T1000 (cell line): ENCODE measurements at regions not wholly inside any gene's neighbourhood (a gene's known extent, or its start where the extent isn't known, plus 50 kb on each side); places are given as distances from the start of the nearest gene placed in this dataset.
"Not testable (repeated sequence)": the region's sequence is repeated elsewhere in the genome, so short reads cannot be mapped to it uniquely, and the experiment has no call there.

ENCODE experiments used
- DNase-seq: peaks from one replicate; lab custom pipeline; 2025; ENCODE audit warnings: mixed read lengths; lab: John Stamatoyannopoulos, UW

DNA sequence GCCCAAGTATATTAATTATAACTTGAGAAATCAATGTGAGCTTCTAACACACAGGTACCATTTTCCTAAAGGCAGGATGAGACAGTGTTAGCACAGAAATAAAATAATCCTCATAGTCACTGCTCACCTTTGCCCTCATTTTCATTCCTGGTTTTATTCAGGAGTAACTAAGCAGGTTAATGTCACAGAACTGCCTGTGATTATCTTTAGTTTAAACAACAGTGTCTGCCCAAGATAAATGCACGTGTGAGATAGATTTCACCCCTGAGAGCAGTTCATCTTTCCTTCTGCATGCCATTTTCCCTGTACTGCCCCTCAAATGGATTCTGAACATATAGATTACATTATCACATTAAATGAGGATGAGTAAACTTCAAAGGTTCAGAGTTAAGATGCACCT, 250.7 kb downstream of the RMST start:
- DNase-seq: no peak

DNA sequence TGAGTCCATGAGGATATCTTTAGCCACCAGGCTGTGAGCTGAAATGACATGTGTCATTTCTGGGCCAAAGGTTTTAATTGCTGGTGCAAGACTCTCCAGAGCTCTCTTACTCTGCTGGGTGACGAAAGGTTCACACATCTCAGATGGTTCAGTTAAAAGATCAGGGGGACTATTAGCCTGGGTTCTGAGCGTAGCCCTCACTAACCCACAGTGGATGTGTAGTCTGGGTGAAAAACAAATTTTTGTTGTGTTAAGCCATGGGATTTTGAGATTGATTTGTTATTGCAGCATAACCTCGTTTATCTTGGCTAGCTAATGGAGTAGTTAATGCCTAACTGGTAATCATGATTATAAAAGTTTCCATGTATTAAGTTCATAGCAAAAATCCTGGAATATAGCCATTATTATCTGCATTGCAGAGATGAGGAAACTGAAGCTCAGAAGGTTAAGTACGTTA, 251.5 kb downstream of the RMST start:
- DNase-seq: no peak

DNA sequence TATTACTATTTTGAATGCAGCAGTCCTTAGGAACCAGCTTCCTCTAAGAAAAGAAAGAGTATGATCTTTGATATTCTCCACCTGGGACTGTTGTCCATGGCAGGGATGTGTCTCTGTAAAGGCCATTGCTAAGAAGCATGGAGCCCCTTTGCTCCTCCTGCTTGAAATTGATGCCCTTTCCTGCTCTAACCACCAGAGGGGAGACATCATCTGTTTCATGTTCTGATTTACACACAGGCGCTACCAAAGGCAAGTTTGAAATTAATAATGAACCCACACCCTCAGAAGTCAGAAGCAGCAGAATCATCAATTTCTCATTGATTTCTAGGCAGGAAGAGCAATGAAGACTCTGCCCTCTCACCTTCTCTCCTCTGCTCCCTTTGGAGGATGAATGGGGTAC, 253.8 kb downstream of the RMST start:
- no peak for DNase-seq

DNA sequence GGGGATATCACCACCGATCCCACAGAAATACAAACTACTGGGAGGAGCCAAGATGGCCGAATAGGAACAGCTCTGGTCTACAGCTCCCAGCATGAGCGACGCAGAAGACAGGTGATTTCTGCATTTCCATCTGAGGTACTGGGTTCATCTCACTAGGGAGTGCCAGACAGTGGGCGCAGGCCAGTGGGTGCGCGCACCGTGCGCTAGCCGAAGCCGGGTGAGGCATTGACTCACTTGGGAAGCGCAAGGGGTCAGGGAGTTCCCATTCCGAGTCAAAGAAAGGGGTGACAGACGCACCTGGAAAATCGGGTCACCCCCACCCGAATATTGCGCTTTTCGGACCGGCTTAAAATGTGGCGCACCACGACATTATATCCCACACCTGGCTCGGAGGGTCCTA, 261.2 kb downstream of the RMST start:
- not testable (repeated sequence) for DNase-seq

DNA sequence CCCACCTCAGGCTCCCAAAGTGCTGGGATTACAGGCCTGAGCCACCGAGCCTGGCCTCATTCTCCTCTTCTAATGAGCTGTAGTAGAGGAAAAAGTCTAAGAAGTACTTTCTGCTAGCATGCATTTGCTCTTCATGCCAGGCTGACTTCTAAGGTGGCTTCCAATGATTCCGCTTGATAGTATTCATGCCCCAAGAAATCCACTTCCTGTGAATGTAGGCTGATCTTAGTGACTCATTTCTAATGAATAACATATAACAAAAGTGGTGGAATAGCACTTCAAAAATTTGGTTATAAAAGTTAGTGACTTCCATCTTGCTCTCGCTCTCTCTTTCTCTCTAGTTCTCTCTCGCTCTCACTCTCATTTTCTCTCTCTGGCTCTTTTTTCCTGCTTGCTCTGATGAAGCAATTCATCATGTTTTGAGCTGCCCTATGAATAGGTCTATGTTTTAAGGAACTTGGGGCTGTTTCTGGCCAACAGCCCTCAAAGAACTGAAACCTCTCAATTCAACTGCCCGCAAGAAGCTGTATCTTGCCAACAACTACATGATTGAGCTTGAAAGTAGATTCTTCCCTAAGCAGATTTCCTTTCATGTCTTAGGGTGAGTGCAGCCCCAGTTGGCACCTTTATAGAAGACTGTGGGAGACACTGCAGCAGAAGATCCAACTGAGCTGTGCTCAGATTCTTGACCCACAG, 282.9 kb downstream of the RMST start:
- DNase-seq: no peak

DNA sequence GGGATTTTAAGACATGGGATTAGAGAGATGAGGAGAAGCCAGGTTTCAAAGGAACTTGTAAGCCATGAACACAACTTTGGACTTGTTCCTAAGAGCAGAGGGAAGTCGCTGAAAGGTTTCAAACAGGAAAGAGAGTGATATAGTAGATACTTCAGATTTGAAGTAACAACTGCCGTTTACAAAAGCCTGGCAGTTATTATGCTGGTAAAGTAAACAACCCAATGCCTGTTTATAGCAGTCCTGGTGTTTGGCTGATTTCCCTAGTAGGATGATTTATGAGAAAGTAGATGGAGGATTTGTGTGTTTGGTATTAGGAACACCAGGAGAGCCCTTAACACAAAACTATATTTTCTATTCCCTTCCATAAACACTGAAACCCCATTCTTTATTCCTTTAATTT, 285.7 kb downstream of the RMST start:
- DNase-seq: no peak

DNA sequence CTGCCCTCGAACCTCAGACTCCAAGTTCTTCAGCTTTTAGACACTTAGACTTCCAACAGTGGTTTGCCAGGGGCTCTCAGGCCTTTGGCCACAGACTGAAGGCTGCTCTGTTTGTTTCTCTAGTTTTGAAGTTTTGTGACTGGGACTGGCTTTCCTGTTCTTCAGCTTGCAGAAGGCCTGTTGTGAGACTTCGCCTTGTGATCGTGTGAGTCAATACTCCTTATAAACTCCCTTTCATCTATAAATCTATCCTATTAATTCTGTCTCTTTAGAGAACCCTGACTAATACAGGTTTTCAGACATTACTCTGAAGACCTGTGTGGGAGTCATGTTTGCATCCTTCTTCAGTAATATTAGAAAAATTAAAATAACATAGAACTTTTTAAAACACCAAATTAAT, 289.1 kb downstream of the RMST start:
- DNase-seq: no peak

DNA sequence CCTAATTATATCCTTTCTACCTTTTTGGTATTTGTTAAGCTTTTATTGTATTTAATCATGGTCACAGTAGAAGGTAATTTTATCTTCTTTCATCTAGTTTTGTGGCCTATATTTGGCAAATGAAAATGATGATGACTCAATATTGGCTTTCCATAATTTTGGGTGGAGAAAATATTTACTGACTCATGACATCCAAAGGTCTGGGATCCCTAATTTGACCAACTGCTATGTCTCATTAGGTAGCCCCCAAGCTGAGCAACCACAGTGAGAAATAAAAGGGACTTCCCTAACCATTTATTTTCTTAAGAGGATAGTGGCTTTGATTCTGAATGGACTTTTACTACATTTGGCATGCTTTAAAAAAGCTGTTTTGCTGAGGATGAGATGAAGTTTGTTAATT, 289.5 kb downstream of the RMST start:
- DNase-seq: no peak

DNA sequence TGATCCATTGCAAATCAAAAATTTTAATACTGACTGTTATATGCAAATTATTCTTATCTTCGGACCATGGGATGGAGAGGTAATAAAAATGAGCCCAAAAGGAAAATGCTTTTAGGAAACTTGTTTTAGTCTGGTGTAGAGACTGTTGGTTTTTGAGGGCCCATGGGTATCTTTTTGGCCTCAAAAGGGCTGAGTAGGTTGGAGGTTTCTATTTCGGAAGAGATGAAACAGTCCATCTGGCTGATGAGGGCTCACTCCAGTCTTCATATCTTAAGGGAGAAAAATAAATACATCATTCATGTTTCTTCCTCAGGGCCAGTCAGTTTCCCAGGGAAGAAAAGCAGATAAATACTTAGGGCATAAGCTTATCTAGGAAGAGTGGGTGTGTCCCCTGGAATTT, 290.7 kb downstream of the RMST start:
- DNase-seq: no peak

DNA sequence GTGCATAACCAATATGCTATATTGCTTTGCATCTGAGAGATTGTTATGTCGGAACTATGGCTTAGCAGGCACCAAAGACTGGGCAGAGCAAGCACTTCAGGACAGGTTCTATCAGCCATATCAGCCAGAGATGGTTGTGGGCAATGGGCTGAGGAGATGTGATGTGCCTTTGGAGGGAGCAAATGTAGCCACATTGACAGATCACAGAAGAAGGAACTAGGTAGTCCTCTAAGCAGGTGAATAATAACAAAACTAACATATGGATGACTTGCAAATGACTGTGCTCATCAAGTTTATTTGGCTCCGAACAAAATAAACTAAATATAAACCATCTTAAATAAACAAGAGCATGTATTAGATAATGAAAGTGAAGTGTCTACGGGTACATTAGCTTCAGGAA, 291.7 kb downstream of the RMST start:
- DNase-seq: no peak

DNA sequence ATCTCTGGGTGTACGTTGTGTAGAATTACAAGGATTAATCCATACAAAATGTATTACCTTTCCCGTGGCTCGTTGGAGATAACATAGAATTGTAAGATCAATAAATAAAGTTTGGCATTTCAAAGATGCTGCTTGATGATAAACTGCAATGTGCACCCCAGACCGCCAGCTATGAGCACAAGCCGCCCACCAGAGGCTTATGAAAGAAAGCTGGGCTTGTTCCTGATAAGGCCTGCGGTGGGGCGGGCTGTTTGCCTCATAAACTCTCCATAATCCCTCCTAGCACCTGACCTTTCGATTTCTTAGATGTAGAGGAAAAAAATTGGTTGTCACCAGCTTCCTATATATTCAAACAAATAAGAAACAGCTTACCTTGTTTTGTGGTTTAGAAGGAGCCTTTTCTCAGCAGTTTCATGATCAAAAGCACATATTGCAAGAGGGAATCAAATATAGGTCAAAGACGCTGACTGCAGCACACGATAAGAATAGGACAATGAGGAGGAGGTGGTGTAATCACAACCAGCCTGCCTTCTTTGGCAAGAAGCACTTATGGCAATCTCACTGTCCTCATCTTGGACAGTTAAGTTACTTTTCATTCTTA, 293.6 kb downstream of the RMST start:
- no peak for DNase-seq

DNA sequence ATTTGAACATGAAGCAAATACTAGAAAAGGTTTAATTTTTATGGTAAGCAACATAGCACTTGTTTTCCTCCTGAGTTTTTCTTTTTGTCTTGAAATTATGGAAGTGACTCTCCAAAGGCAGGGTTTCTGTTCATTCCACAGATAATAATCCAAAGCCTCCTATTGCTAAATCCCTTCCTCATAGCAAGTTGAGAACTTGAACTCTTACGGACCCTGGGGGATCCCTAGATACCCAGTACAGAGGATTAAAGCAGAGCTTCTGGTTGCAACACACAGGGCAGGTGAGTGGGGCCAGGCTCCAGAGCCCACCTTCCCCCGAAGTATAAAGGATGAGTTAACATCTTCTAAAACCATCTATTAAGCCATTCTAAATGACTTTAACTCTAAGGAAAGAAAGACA, 294.1 kb downstream of the RMST start:
- DNase-seq: no peak

DNA sequence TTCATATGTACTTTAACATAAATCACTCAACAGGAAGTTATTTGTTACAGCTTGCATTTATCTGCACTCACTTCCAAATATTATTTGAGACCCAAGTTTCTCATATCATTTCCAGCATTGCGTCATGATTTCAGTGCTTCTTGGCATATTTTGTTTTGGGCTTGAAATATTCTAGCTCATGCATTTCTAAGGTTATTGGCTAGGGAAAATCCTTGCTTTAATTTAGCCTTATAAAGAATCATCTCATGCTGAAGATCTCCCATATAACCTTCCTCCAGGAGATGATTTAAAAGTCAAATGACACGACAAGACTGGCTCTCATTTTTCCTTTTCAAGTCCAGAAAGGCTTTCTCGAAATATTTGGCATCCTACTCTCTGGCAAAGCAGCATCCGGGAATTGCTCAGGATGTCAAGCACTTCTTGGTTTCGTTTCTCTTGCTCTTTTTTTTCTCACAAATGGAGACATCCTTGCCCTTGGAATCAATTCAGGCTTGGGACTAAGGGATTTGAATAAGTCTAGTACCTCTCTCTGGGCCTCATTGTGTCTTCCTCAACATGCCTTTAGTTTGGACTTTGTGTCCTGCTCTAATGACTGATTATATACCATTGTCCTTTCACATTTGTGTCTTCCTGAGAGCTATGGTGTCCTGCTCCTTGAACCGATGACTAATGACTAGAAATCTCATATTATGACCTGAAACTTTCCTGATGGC, 295.0 kb downstream of the RMST start:
- DNase-seq: no peak

DNA sequence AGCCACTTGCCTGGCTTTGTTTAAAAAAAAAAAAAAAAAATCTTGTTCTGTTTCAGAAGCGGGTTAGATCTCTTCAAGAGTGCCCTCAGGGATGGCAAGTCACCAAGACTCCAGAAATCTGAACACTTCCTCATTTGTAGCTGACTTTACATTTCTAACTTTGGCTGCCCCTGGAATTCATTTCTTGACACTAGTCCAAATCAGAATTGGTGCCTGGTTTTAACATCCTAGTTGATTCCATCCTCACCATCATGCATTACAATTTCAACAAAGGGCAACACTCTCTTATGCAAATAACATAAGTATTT, 295.5 kb downstream of the RMST start:
- no peak for DNase-seq

DNA sequence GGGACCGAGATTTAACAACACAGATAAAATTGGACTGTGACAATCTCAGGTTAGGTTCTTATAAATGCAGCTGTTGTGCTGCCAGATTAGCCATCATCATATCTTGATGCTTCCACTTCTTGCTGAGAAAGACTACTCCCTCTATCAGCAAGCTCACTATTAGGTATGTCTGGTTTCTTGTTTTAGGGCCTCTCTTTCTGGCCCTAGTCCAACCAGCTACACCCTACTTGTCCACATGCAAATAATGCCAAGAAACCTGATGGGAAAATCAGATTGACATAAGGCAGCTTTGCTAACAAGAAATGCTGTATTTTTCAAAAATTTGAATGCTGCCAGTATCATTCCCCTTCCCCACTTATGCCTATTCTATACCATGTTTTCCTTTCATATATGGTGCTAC, 296.0 kb downstream of the RMST start:
- no peak for DNase-seq

DNA sequence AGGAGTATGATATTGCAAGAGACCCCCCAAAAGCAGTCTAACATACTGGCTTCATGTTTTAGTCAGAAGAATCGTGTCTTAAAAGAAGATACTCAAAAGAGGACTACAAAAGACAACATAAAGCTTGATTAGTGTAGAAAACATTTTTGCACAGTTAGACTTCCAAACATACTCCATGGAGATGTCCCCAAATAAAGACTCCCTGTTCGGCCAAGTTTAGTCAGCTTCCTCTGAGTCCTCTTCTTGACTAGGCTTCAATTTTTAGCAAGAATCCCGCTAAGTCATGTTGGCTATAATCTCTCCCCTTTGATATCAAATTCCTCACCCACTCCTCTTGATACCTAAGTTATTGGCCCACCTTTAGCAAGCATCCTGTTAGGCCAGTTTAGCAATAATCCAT, 298.0 kb downstream of the RMST start:
- DNase-seq: no peak

DNA sequence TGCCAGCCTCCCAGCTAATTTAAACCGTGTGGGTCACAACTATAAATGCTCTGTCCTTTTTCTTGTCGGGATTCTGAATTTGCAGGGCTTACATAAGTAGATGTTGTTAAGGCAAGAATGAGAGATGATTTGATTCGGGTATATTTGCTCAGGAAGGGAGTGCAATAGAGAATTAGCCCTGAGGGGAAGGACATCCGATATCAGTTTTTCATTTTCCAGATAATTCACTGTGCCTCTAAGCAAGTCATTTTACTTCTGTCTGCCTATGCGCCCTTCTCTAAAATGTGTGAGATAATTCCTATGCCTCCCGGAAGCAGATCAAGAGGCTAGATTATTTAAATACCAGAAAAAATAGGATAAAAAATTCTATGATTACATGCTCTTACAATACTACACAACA, 300.5 kb downstream of the RMST start:
- DNase-seq: no peak

DNA sequence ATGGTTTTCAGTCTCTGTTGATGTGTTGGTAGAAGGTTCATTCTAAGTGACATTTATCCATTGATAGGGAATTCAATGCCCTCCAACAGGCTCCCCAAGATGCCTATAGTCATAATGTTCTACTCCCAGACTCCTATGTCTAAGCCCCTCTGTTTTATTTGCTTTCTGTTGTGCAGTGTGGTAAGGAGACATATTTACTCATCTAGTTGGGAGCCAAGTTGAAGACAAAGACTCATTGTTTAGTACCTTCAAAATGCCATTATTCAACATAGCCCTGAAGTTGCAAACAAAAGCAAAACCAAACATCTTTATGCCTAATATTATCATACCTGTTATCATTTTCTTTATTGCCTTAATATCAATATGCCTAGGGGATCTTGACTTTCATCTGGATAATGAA, 302.1 kb downstream of the RMST start:
- DNase-seq: no peak

DNA sequence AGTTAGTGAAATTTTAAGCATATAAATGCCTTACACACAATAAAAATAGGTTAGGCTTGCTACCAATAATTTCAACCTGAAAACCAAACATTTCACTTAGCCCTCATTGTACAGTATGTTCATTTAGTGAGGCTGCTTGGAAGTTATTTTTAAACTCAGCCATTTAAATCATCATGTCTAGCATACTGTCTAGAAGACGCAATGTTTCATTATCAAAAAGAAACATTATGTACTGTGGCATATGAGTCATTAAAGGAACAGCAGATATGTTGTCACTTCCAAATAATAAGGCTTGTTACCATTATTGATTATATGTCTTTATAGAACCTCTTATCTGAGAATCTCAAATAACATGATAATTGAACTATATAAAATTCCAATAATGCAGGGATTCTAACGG, 304.7 kb downstream of the RMST start:
- DNase-seq: no peak

DNA sequence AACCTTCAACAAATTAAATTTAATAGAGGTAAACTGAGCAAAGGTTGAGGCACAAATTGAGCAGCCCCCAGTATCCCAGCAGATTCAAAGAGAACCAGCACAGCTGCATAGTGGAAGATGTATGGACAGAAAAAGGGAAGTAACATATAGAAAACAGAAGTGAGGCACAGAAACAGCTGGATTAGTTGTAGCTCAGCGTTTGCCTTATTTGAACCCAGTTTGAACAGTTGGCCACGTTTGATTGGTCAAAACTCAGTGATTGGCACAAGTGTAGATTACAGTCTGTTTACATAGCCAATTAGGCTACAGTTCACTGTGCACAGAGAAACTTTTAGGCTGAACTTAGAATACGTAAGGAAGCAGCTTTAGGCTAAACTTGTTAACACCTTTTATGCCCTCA, 315.5 kb downstream of the RMST start:
- DNase-seq: no peak

DNA sequence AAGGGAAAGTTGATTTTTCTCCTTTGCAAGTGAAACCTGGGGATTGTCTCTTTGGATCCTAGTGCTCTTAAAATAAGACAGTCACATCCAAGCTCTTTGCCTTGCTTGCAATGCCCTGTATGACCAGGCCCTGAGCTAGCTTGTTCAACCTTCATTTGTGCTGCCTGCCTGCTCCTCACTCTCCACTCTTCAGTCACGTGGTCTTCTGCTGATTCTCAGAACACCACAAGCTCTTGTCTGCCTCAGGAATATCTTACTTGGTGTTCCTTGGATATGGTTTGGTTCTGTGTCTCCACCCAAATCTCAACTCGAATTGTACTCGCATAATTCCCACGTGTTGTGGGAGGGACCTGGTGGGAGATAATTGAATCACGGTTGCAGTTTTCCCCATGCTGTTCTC, 318.7 kb downstream of the RMST start:
- no peak for DNase-seq

DNA sequence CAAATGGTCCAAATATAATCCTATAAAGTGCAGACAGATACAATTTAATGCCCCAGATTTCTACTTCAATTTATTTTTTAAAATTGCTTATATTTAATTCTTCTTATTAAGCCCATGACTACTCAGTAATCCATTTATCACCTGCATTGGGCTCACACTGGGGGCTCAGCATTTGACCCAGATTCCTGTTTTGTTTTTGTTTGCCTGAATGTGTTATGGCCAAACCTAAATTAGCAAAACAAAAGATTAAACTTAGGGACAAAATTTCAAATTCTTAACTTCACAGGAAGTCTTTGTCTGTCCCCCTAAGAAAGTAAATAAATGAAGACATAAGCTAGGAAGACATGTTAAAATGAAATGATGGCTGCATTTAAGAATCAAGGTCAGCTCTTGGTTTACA, 322.3 kb downstream of the RMST start:
- DNase-seq: no peak

DNA sequence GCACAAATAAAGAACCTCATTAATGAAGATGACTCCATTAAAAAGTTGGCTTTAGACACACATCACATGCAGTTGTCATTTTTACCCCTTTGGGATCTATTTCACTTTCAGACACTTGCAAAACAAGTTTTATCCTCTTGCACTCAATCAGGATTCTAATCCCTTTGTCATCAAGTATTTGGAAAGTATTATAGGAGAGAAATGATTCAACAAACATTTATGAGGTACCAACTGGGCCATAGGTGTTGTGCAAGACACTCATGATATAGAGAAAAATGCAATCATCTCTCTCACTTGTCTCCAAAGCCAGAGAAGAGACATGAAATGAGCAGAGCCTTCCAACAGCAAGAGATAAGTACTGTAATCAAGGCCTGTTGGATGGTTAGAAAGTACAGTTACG, 327.7 kb downstream of the RMST start:
- DNase-seq: no peak

DNA sequence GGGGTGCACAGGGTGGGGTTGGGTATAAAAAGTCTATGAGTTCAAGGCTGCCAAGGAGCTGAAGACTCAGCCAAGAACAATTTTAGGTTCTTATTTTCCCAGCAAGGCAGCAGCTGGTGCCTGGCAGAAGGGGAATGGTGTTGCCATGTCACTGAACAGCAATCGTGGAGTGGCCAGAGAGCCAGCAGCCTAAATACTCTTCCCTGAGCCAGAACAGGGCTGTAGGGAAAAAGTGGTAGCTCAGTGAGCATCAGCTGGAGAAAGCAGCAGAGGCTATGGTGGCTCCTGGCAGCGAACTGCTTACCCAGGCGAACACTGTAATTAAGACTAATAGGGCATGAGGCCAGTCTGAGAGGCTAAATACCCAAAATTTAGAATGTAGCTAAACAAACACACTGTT, 334.9 kb downstream of the RMST start:
- no peak for DNase-seq
